IPS DF 6.9 (cell line): ENCODE measurements at regions not wholly inside any gene's neighbourhood (a gene's known extent, or its start where the extent isn't known, plus 50 kb on each side); places are given as distances from the start of the nearest gene placed in this dataset.

Source experiments
- DNase-seq: peaks from one replicate; pipeline ENCODE4 v3.0.0-alpha.2; 2013; ENCODE audit warnings: low read depth, low spot score
- H3K27ac ChIP-seq: one replicate; pipeline ENCODE4 v1.5.1; 2013; ENCODE audit warnings: low read length, control low read depth
- H3K27me3 ChIP-seq: 2 replicates; pipeline ENCODE4 v1.6.1; 2013; ENCODE audit warnings: mild to moderate bottlenecking, low read length; ENCODE audit not compliant: control insufficient read depth, insufficient read depth
- H3K36me3 ChIP-seq: 2 replicates; pipeline ENCODE4 v1.6.1; 2013; ENCODE audit warnings: low read length; ENCODE audit not compliant: control insufficient read depth, insufficient read depth
- H3K4me1 ChIP-seq: 2 replicates; pipeline ENCODE4 v1.6.1; 2013; ENCODE audit warnings: low read length; ENCODE audit not compliant: control insufficient read depth, insufficient read depth
- H3K4me3 ChIP-seq: 2 replicates; pipeline ENCODE4 v1.5.1; 2013; ENCODE audit warnings: mild to moderate bottlenecking, low read length
- H3K9me3 ChIP-seq: 2 replicates; pipeline ENCODE4 v1.6.1; 2013; ENCODE audit warnings: low read length, inconsistent platforms; ENCODE audit not compliant: control insufficient read depth, insufficient read depth
- WGBS: extraction: QIAGEN DNeasy Blood & Tissue Kit; methylation state at CpG from one replicate; pipeline ENCODE4 v1.1.7; 2013; ENCODE audit warnings: mixed read lengths, missing lambda C conversion rate; ENCODE audit not compliant: insufficient read length, insufficient coverage; 5-methylcytosine and 5-hydroxymethylcytosine counted together

DNA sequence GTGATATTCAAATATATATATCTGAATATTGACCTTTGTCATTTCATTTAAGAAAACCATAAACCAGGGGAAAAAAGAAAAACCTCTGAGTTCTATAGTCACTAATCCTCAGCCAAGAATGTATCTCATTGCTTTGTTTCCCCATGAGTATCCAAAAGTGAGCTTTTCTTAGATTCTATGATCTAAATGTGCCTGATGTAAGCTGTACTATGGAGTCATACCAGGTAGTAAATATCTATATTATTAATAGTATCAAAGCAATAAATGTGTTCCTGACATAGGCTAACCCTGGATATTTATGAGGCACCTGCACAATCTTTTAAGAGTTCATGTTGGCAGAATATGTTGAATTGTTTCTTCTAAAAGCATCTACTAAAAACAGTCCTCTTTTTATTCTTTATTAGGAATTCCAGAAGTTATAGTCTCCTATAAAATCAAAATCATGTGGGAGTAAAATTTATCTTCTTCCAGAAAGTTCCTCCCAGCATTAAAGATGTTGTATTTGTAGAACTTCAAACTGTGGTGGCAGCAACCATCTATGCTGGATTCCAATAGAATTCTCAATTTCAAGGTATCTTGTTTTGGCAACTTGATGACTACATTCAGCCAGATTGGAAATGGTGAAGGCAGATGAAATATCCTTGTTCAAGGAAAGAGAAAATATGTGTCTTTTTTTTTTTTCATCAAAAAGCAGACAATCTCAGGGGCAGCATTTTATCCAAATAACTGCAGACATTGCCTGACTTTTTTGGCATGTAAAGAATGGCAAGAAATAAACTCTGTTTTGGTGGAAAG, 139.7 kb upstream of the RASSF8 start:
- no peak overlapping the region for H3K4me3 ChIP-seq
- no peaks in the 10 kb centered on the region for H3K4me1 ChIP-seq
- no peaks in the 10 kb centered on the region for H3K27me3 ChIP-seq

DNA sequence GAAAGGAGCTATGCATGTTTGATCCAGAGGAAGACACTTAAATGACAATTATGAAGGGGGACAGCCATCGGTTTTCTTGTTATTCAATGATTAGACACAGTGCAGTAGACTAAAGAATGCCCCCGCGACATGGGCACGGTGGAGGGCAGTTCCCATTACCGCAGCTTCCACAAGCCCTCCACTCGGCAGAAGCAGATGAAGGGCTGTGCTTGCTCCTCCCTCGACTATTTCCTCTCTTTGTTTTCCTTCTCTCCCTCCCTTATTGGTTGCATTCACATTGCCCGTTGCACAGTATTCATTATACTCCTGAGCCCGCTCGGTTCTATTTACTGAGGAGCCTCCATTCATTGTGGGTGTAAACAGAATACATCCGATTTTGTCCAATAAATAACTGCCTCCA, 138.8 kb upstream of the RASSF8 start:
- H3K4me1 ChIP-seq: no peaks in the 10 kb centered on the region
- no peaks in the 10 kb centered on the region for H3K36me3 ChIP-seq
- WGBS: no CpG with 5 or more reads among the region's 11 CpGs
- H3K27ac ChIP-seq: no peak overlapping the region
- H3K4me3 ChIP-seq: no peak overlapping the region
- no peaks in the 10 kb centered on the region for H3K9me3 ChIP-seq
- H3K27me3 ChIP-seq: no peaks in the 10 kb centered on the region
- no peak for DNase-seq

More for the DNA sequence above, 139.7 kb upstream of the RASSF8 start:
- Histone ChIP-seq H3K36me3 (no peaks in the 10 kb centered on the region), H3K9me3 (no peaks in the 10 kb centered on the region), H3K27ac (no peak overlapping the region)
- DNase-seq: no peak

GRCh38 chr12:25822281-25822680, 136.2 kb upstream of the RASSF8 start:
- no peak for DNase-seq
- H3K27ac ChIP-seq: no peak overlapping the region
- no CpG with 5 or more reads among the region's 3 CpGs for WGBS
- no peak overlapping the region for H3K4me3 ChIP-seq
- no peaks in the 10 kb centered on the region for H3K4me1 ChIP-seq
- H3K27me3 ChIP-seq: no peaks in the 10 kb centered on the region
- no peaks in the 10 kb centered on the region for H3K9me3 ChIP-seq
- H3K36me3 ChIP-seq: no peaks in the 10 kb centered on the region

GRCh38 chr12:25824734-25825133, 133.7 kb upstream of the RASSF8 start:
- H3K36me3 ChIP-seq: no peaks in the 10 kb centered on the region
- no peaks in the 10 kb centered on the region for H3K27me3 ChIP-seq
- H3K9me3 ChIP-seq: no peaks in the 10 kb centered on the region
- no CpG with 5 or more reads among the region's 2 CpGs for WGBS
- H3K4me1 ChIP-seq: no peaks in the 10 kb centered on the region
- H3K4me3 ChIP-seq: no peak overlapping the region
- no peak overlapping the region for H3K27ac ChIP-seq
- no peak for DNase-seq

GRCh38 chr12:25825446-25825845, 133.0 kb upstream of the RASSF8 start:
- no peaks in the 10 kb centered on the region for H3K4me1 ChIP-seq
- no peak overlapping the region for H3K4me3 ChIP-seq
- no peak overlapping the region for H3K27ac ChIP-seq
- no peaks in the 10 kb centered on the region for H3K36me3 ChIP-seq
- no peak for DNase-seq
- no CpG with 5 or more reads among the region's 6 CpGs for WGBS
- H3K27me3 ChIP-seq: no peaks in the 10 kb centered on the region
- H3K9me3 ChIP-seq: no peaks in the 10 kb centered on the region

- DNase-seq: no peak
- H3K36me3 ChIP-seq: no peaks in the 10 kb centered on the region
- no peaks in the 10 kb centered on the region for H3K4me1 ChIP-seq
- no peaks in the 10 kb centered on the region for H3K27me3 ChIP-seq
- WGBS: no CpG with 5 or more reads among the region's 1 CpG
- H3K27ac ChIP-seq: no peak overlapping the region
- H3K4me3 ChIP-seq: no peak overlapping the region
- no peaks in the 10 kb centered on the region for H3K9me3 ChIP-seq
Observed at GRCh38 chr12:25827141-25827540, 131.3 kb upstream of the RASSF8 start.

DNA sequence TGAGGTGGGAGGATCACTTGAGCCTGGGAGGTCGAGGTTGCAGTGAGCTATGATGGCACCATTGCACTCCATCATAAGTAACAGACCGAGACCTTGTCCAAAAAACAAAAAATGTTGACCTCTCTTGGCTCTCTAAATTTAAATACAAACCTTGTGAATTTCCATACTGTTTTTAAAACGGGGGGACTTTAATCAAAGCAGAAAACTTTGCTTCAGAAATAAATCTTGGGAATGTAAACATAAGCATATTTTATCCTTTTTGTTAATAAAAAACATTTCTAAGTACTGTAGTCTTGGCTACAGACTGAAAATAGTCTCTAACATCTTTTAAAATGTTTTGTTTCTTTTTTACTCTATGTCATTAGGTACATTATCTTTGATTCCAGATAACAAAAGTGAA, 130.7 kb upstream of the RASSF8 start:
- H3K27ac ChIP-seq: no peak overlapping the region
- H3K4me3 ChIP-seq: no peak overlapping the region
- H3K36me3 ChIP-seq: no peaks in the 10 kb centered on the region
- no peaks in the 10 kb centered on the region for H3K27me3 ChIP-seq
- WGBS: no CpG with 5 or more reads among the region's 3 CpGs
- H3K4me1 ChIP-seq: no peaks in the 10 kb centered on the region
- no peaks in the 10 kb centered on the region for H3K9me3 ChIP-seq
- DNase-seq: no peak

DNA sequence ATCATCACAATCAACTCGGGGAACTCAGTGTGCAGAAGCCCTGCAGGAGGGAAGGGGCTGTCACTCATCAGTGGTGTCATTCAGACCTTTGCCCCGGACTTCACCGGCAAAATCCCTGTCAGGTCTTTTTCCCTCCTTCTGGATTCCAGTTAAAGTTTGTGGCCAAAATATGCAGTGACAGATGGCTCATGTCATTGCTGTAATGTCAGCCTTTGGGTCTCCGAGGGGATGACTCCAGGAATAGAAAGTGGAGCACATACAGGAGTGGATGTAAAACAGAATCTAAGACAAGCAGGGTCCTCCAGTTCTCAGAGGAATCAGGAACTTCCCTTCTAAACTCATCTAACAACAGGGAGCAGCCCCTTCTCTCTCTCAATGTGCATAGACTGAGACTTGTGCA, 130.3 kb upstream of the RASSF8 start:
- no peaks in the 10 kb centered on the region for H3K27me3 ChIP-seq
- no peak for DNase-seq
- H3K27ac ChIP-seq: no peak overlapping the region
- WGBS: no CpG with 5 or more reads among the region's 4 CpGs
- no peaks in the 10 kb centered on the region for H3K36me3 ChIP-seq
- no peak overlapping the region for H3K4me3 ChIP-seq
- no peaks in the 10 kb centered on the region for H3K4me1 ChIP-seq
- no peaks in the 10 kb centered on the region for H3K9me3 ChIP-seq

DNA sequence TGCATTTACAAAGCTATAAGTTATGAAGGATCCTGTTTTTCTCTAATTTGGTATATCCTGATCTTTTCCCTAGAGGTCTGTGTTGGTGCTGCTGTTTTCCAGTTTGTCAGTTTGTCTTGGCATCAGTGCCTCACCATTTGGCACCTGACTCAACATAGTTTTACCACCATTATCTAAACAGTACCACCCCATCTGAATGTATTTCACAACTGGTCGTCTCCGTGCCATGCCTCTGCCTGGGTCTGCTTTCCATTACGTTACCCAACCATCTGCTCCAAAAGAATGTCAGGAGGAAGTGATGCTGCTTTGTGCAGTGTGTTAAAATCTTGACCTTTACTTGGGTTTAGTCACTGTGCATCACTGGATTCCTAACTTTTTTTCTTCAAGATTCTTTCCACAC, 129.3 kb upstream of the RASSF8 start:
- no peak for DNase-seq
- Histone ChIP-seq H3K4me1 (no peaks in the 10 kb centered on the region), H3K27me3 (no peaks in the 10 kb centered on the region), H3K27ac (no peak overlapping the region), H3K9me3 (no peaks in the 10 kb centered on the region), H3K4me3 (no peak overlapping the region), H3K36me3 (no peaks in the 10 kb centered on the region)
- WGBS: no CpG with 5 or more reads among the region's 3 CpGs

- H3K27ac ChIP-seq: no peak overlapping the region
- H3K27me3 ChIP-seq: no peaks in the 10 kb centered on the region
- no CpG with 5 or more reads among the region's 7 CpGs for WGBS
- no peaks in the 10 kb centered on the region for H3K4me1 ChIP-seq
- no peak for DNase-seq
- no peaks in the 10 kb centered on the region for H3K9me3 ChIP-seq
- no peaks in the 10 kb centered on the region for H3K36me3 ChIP-seq
- no peak overlapping the region for H3K4me3 ChIP-seq
Observed at GRCh38 chr12:25830456-25830855, 128.0 kb upstream of the RASSF8 start.

DNA sequence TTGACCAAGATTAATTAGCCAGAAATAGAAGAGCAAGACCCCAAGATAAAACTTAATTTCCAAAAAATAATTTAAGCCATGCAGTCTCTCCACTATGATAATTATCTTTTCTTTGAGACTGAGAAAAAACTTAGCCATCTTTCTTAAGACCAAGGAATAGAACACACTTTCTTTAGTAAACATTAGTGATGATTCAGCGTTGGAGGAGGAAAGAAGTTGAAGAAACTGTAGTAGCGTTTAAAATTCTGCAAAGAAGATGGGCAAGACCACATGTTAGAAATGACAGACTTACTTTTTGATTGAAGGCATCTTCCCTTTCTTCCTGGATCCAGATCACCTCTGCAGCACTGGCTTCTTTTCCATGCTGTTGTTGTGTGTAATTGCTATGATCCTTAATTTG, 124.8 kb upstream of the RASSF8 start:
- Histone ChIP-seq H3K27me3 (no peaks in the 10 kb centered on the region), H3K36me3 (no peaks in the 10 kb centered on the region), H3K27ac (no peak overlapping the region), H3K4me3 (no peak overlapping the region), H3K9me3 (no peaks in the 10 kb centered on the region), H3K4me1 (no peaks in the 10 kb centered on the region)
- no peak for DNase-seq
- WGBS: no CpG with 5 or more reads among the region's 2 CpGs
